Forelimb muscle (tissue), 1 donor: ENCODE measurements at regions not wholly inside any gene's neighbourhood (a gene's known extent, or its start where the extent isn't known, plus 50 kb on each side); places are given as distances from the start of the nearest gene placed in this dataset.
"Not testable (repeated sequence)": the region's sequence is repeated elsewhere in the genome, so short reads cannot be mapped to it uniquely, and the experiment has no call there.

Experiments used
- DNase-seq: peaks from one replicate; pipeline ENCODE4 v3.0.0-alpha.2; 2013; ENCODE audit warnings: low read depth

- DNase-seq, result no peak
Measured at GRCh38 chr3:110886222-110886893, 185.3 kb upstream of the NECTIN3 start.

- no peak for DNase-seq
Measured at GRCh38 chr3:110887176-110887575, 184.4 kb upstream of the NECTIN3 start.

- not testable (repeated sequence) for DNase-seq
Measured at GRCh38 chr3:110888625-110889375, 182.8 kb upstream of the NECTIN3 start.

- not testable (repeated sequence) for DNase-seq
Measured at GRCh38 chr3:110889376-110889699, 182.3 kb upstream of the NECTIN3 start.

- no peak for DNase-seq
Measured at GRCh38 chr3:110894574-110894973, 177.0 kb upstream of the NECTIN3 start.

GRCh38 chr3:110895054-110895453 is 176.6 kb upstream of the NECTIN3 start:
- no peak for DNase-seq

GRCh38 chr3:110897046-110897445 is 174.6 kb upstream of the NECTIN3 start:
- no peak for DNase-seq

GRCh38 chr3:110900576-110900975 is 171.0 kb upstream of the NECTIN3 start:
- DNase-seq, result no peak

GRCh38 chr3:110901536-110901935 is 170.1 kb upstream of the NECTIN3 start:
- no peak for DNase-seq

- no peak for DNase-seq
Measured at GRCh38 chr3:110902453-110903085, 169.0 kb upstream of the NECTIN3 start.

GRCh38 chr3:110903771-110904519 is 167.7 kb upstream of the NECTIN3 start:
- no peak for DNase-seq

- no peak for DNase-seq
Measured at GRCh38 chr3:110904520-110904890, 167.1 kb upstream of the NECTIN3 start.

GRCh38 chr3:110905121-110905520 is 166.5 kb upstream of the NECTIN3 start:
- DNase-seq, result no peak

- no peak for DNase-seq
Measured at GRCh38 chr3:110909839-110910238, 161.8 kb upstream of the NECTIN3 start.

GRCh38 chr3:110910346-110910955 is 161.2 kb upstream of the NECTIN3 start:
- DNase-seq, result no peak

GRCh38 chr3:110918963-110919362 is 152.7 kb upstream of the NECTIN3 start:
- DNase-seq, result no peak

GRCh38 chr3:110925798-110926197 is 145.8 kb upstream of the NECTIN3 start:
- DNase-seq, result no peak

GRCh38 chr3:110928016-110928662 is 143.5 kb upstream of the NECTIN3 start:
- DNase-seq, result no peak

- DNase-seq, result no peak
Measured at GRCh38 chr3:110929816-110930215, 141.8 kb upstream of the NECTIN3 start.

- DNase-seq, result no peak
Measured at GRCh38 chr3:110932567-110932966, 139.0 kb upstream of the NECTIN3 start.

GRCh38 chr3:110933821-110934426 is 137.7 kb upstream of the NECTIN3 start:
- DNase-seq, result peak; percentile 22
